ENCODE measurements at regions not wholly inside any gene's neighbourhood (a gene's known extent, or its start where the extent isn't known, plus 50 kb on each side); places are given as distances from the start of the nearest gene placed in this dataset.

DNA sequence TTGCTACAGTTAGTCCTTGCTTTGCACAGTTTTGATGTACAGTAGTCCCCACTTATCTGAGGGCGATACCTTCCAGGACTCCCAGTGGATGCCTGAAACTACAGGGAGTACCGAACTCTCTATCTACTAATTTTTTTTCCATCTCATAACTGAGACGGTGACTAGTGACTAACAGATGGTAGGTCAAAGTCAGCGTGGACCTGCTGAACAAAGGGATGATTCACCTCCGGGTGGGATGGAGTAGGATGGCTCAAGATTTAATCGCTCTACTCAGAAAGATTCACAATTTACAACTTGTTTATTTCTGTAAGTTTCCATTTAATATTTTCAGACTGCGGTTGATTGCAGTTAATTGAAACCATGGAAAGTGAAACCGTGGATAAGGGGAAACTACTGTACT is 655.8 kb downstream of the ZNF674 start:
- 60% methylated on average over 1 of the region's 8 CpGs; no CpG with 5 or more reads in 1 of the 2 experiments for WGBS, 2 experiments (ENCODE audit: extremely low coverage in 2 of 2, insufficient read length in 1 of 2)
- dilution Hi-C loops (cut with HindIII; ENCODE audit: low sequenced_read_pairs, unreplicated experiment) = no loop called here
- DNase-seq (peak; percentile 6), ATAC-seq (ENCODE audit: low read depth) (no peak)
- H4K8ac ChIP-seq (ENCODE audit: low read depth in 2 of 2, low read length in 2 of 2) = no peak overlapping the region
- no peak overlapping the region for H3K9ac ChIP-seq (ENCODE audit: low read depth, low read length)
- in situ Hi-C loops (cut with MboI; ENCODE audit: low sequenced_read_pairs) = no loop called here
- H4K20me1 ChIP-seq (ENCODE audit: insufficient read depth, low read length) = no peaks in the 10 kb centered on the region
- no peak for TF ChIP-seq SMC3 (IDR thresholded peaks at IDR 0.05; ENCODE audit: low read depth, low read length)
- no peak for TF ChIP-seq MXI1 (IDR thresholded peaks at IDR 0.05; ENCODE audit: borderline replicate concordance, low read depth, low read length)
- TF ChIP-seq, protein P1, sequence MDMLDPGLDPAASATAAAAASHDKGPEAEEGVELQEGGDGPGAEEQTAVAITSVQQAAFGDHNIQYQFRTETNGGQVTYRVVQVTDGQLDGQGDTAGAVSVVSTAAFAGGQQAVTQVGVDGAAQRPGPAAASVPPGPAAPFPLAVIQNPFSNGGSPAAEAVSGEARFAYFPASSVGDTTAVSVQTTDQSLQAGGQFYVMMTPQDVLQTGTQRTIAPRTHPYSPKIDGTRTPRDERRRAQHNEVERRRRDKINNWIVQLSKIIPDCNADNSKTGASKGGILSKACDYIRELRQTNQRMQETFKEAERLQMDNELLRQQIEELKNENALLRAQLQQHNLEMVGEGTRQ (IDR thresholded peaks at IDR 0.05; ENCODE audit: low read depth, low read length) = no peak
- no peak for TF ChIP-seq RAD21 (IDR thresholded peaks at IDR 0.05; ENCODE audit: low read length)
- TF ChIP-seq RCOR1 (IDR thresholded peaks at IDR 0.05; ENCODE audit: insufficient replicate concordance, low read length) = no peak
- no peak for TF ChIP-seq NFE2L2 (IDR thresholded peaks at IDR 0.05; ENCODE audit: low read depth, low read length)
- no peak for TF ChIP-seq CHD1 (IDR thresholded peaks at IDR 0.05; ENCODE audit: low read depth, low read length)
- TF ChIP-seq MAZ (IDR thresholded peaks at IDR 0.05; ENCODE audit: borderline replicate concordance, low read depth, low read length) = no peak
- TF ChIP-seq CEBPB (IDR thresholded peaks at IDR 0.05; ENCODE audit: low read depth, low read length) = no peak
- TF ChIP-seq MAFK (IDR thresholded peaks at IDR 0.05; ENCODE audit: low read depth, low read length) = no peak
- TF ChIP-seq, protein P2, sequence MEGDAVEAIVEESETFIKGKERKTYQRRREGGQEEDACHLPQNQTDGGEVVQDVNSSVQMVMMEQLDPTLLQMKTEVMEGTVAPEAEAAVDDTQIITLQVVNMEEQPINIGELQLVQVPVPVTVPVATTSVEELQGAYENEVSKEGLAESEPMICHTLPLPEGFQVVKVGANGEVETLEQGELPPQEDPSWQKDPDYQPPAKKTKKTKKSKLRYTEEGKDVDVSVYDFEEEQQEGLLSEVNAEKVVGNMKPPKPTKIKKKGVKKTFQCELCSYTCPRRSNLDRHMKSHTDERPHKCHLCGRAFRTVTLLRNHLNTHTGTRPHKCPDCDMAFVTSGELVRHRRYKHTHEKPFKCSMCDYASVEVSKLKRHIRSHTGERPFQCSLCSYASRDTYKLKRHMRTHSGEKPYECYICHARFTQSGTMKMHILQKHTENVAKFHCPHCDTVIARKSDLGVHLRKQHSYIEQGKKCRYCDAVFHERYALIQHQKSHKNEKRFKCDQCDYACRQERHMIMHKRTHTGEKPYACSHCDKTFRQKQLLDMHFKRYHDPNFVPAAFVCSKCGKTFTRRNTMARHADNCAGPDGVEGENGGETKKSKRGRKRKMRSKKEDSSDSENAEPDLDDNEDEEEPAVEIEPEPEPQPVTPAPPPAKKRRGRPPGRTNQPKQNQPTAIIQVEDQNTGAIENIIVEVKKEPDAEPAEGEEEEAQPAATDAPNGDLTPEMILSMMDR (conservative IDR thresholded peaks at IDR 0.05; ENCODE audit: low read depth, low read length) = no peak
- TF ChIP-seq, protein P3, sequence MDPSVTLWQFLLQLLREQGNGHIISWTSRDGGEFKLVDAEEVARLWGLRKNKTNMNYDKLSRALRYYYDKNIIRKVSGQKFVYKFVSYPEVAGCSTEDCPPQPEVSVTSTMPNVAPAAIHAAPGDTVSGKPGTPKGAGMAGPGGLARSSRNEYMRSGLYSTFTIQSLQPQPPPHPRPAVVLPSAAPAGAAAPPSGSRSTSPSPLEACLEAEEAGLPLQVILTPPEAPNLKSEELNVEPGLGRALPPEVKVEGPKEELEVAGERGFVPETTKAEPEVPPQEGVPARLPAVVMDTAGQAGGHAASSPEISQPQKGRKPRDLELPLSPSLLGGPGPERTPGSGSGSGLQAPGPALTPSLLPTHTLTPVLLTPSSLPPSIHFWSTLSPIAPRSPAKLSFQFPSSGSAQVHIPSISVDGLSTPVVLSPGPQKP (IDR thresholded peaks at IDR 0.05; ENCODE audit: borderline replicate concordance, low read depth, low read length) = no peak
- TF ChIP-seq POLR2A (IDR thresholded peaks at IDR 0.05; ENCODE audit: low read depth, low read length) = no peak
- no peak overlapping the region for H4K5ac ChIP-seq (ENCODE audit: low read depth, low read length)
- no peak overlapping the region for H3K4me2 ChIP-seq (ENCODE audit: low read depth, low read length)
- no peak overlapping the region for H2BK20ac ChIP-seq (ENCODE audit: low read depth, low read length)
- no peaks in the 10 kb centered on the region for H3K4me1 ChIP-seq (ENCODE audit: control insufficient read depth, insufficient read depth, low read length)
- H3K9me1 ChIP-seq (ENCODE audit: insufficient read depth, low read length) = no peaks in the 10 kb centered on the region
- no TSS peak for BruUV-seq (replicated peaks)
- H3K36me3 ChIP-seq (ENCODE audit: control insufficient read depth, insufficient read depth, low read length) = no peaks in the 10 kb centered on the region
- no peak overlapping the region for H3K18ac ChIP-seq (ENCODE audit: low read depth, low read length)
- H2BK120ac ChIP-seq (ENCODE audit: low read depth, low read length) = no peak overlapping the region
- no peak overlapping the region for H3K23ac ChIP-seq (ENCODE audit: low read depth, low read length)
- H3K27ac ChIP-seq (ENCODE audit: insufficient read depth, low read length) = no peak overlapping the region
- H3K27me3 ChIP-seq (ENCODE audit: control insufficient read depth, insufficient read depth, low read length) = peaks cover 12% of the 10 kb centered on the region
- H3K56ac ChIP-seq (ENCODE audit: extremely low read depth, insufficient read depth, low read length) = no peak overlapping the region
- intact Hi-C loops (cut with micrococcal nuclease) = no loop called here
- H3K4ac ChIP-seq (ENCODE audit: low read depth, low read length) = no peak overlapping the region
- POLR2A ChIA-PET (ENCODE audit: unreplicated experiment) = no interaction called here
- no peak overlapping the region for H4K91ac ChIP-seq (ENCODE audit: insufficient read depth, low read depth, low read length)
- no peaks in the 10 kb centered on the region for H3K79me1 ChIP-seq (ENCODE audit: low read depth in 1 of 2, low read length in 2 of 2)
- H2AK9ac ChIP-seq (replicated peaks; ENCODE audit: low read depth, low read length, poor library complexity) = no peak overlapping the region
- no peak overlapping the region for H2AFZ ChIP-seq (replicated peaks; ENCODE audit: low read length, poor library complexity)
- no peaks in the 10 kb centered on the region for H3K9me3 ChIP-seq (ENCODE audit: control insufficient read depth, insufficient read depth, low read length)
- no peak overlapping the region for H3K14ac ChIP-seq (replicated peaks; ENCODE audit: low read depth, low read length)
- H2AK5ac ChIP-seq (ENCODE audit: low read depth, low read length) = no peak overlapping the region
- no peak overlapping the region for H2BK5ac ChIP-seq (ENCODE audit: low read depth, low read length, poor library complexity, severe bottlenecking)
- CTCF ChIA-PET = no interaction called here
- H2BK15ac ChIP-seq (ENCODE audit: low read depth, low read length) = no peak overlapping the region
- no peak overlapping the region for H3K4me3 ChIP-seq (ENCODE audit: insufficient read depth, low read depth, low read length)

Measured in IMR-90 (cell line).